CD1c-positive myeloid dendritic cell (primary cell): ENCODE measurements at regions not wholly inside any gene's neighbourhood (a gene's known extent, or its start where the extent isn't known, plus 50 kb on each side); places are given as distances from the start of the nearest gene placed in this dataset.

Experiments used
- DNase-seq: peaks from one replicate; pipeline ENCODE4 v3.0.0-alpha.2; 2016; ENCODE audit errors: extremely low spot score

GRCh38 chr13:73465617-73465971, 406.8 kb downstream of the KLF5 start:
- no peak for DNase-seq

DNA sequence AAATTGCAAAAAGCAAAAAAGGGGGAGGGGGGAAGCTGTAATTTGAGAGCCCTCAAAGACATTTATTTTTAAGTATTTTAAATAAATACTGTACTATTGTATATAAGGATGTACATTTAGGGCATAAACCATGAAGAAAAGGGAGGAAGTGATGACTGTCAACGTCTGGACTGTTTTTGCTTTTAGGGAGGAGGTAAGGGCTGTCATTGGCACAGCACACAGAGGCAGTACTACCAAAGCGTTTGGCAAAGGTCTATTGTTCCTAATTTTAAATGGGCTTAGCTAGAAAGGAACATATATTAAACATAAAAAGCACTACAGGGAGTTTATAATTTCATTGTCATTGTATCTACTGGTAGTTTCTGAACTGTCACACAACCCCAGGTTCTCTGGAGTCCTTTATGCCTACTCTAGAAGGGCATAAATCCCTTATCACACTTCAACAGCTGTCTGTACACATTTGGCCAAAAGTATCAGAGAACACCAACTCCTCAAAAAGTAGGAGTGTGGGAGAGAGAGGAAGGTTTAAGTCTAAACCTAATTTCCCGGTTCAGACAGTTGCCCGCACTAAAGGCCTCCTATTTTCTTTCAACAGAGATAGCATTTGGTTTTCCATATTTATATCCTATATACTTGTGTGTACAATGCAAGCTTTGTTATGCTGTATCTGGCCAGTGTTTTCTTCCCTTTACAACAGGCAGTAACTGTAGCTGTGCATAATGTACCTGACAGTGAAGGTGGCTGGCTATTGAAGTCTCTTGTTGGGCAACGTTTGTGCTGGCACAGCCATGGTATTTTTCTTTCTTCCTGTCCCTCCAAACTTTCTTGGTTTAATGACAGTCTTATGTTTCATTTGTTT, 406.2 kb downstream of the KLF5 start:
- DNase-seq = no peak

DNA sequence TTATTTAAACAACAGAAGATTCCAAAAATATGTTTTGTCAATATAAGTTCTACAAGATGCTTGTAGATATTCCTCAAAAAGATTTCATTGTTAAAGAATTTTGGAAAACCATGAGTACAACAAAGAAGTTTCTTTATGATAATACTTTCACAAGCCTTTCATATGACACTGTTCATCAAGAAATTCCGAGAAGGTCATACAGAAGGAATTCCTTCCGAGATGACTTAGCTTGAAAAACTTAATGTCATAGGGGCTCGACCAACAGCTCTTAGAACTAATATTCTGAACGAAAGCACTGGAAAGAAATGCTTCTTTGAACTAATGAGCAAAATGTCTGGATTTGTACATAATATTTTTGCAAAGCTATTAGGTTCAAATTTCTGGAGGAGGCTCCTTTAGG, 403.4 kb downstream of the KLF5 start:
- no peak for DNase-seq

DNA sequence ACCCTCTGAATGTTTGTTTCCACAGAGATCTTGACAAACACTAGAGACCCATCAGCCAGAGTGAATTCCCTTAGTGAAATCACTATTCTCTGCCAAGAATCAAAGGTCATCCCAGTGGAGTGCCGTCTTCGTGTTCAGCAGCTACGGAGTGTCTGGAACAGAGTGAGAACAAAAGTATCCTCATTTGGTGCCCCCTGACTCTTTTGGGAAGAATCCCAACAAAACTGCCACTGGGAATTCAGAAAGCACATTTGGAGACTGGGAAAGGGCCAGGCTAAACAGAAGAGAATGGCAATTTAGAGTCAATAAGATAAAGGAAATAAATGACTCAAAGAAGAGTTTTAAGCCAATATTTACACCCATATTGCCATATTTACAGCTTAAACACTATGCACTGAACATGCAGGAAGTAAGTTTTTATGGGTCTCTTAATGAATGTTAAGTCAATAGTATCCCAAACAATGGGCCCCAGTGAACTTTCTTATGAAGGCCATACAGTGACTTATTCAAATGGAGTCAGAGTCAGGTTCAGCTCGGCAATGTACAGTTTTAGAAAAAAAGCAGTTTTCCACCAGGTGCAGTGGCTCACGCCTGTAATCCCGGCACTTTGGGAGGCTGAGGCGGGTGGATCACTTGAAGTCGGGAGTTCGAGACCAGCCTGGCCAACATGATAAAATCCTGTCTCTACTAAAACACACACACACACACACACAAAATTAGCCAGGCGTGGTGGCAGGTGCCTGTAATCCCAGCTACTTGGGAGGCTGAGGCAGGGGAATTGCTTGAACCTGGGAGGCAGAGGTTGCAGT, 392.6 kb downstream of the KLF5 start:
- no peak for DNase-seq

GRCh38 chr13:73450583-73450982, 391.8 kb downstream of the KLF5 start:
- no peak for DNase-seq

DNA sequence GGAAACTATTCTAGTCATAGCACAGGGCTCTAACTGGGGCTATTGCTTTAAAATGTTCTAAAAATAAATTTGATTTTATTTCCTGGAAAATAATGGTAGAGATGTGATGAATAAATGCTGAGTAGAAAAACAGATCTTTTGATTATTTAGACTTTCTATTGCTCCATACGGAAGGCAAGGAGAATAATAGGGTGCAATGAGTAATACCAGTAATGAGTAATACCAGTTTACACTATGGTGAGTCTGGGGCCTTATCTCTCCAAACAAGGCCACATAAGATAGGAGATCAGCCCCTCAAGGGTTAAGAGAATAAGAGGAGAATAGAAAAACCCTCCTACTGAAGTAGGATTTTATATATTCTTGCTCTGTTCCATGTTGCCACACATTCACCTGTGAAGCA, 390.4 kb downstream of the KLF5 start:
- DNase-seq = no peak

DNA sequence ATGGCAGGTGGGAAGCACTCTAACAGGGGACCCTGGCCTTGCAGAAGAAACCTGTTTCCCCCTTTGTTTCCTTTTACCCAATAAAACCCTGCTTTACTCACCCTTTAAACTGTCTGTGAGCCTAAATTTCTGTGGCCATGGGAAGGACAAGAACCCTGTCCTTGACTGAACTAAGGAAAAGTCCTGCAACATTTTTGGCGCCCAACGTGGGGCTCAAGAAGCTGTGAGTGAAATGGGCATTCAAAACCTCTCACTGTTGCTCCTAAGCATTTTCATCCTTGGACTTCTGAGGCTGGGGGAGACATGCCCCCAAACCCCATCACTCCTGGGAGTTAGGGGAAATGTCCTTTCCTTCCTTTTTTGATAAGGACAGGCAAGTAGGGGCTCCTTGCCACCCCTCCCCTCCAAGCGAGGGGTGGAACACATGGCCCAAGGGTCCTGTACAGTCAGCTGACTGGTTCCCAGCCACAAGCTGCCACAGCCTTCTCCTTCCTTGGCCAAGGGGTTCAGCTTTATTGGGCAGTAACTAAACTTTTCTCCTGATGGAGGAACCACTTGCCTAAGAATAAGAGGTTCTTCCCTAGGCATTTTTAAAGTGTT, 381.6 kb downstream of the KLF5 start:
- DNase-seq = no peak

DNA sequence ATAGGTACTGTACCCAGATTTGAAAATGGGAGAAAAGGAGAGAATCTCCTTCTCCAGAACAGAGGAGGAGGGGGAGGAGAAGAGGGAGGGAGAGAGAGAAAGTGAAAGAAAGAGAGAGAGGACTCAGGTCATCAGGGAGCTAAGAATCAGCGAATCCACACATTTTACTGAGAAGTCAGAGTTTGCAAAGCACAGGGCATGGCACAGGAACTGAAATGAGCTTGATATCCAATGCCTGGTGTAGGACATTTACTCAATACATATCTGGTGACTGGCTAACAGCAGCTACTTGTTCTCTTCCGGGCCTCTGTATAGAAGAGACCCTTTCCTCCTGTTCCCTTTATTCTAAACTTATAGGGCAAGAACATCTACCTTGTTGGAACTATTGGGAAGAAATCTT, 375.1 kb downstream of the KLF5 start:
- no peak for DNase-seq

DNA sequence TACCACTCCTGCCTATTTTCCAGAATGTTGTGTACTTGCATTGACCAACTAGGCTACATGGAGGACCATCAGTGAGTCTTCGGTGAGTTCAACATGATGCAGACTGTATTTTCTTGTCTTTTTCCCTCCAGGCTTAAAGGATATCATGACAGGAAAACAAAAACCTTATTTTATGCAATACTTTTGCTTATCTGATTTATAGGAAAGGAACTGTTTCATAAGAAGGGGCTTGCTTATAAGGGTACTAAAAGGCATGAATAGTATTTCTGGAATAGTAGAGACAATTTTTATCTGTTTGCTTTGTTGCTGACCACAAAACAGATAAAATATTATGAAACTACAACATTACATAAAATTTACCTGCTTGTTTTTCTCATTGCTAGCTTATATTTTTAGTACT, 374.7 kb downstream of the KLF5 start:
- DNase-seq = no peak

DNA sequence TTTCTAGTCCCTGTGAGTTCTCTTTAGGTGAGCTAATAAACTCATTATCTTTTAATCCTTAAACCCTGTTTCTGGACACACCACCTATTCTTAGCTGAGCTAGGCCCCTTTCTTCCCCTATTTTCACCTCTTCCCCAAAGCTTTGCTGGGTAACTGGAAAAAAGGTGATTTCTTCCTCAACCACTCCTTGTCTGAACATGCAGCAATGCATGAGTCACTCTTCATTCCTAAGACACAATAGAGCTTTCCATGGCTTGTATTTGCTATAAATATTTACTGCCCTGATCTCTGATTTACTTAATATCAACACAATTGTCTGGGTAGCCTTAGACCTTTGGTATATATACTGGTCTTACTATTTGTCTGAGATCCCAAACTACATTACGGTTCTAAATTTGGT, 370.9 kb downstream of the KLF5 start:
- DNase-seq = no peak

DNA sequence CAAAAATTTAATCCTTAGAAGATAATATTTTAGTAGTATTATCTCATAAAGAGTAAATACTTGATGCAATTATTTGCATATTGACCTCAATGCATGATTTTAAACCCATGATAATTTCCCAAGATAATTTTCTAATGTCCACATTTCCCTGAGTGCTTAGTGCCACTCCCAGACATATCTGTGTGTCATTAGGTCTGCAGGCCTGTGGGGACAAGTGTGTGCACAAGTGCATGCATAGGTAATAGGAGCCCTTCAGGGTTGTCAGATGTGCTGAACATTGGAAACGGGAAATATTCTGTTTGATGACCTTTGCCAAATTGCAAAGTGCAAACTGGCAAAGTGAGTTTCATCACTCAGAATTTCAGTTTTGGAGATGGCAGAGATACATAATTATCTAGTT, 369.9 kb downstream of the KLF5 start:
- DNase-seq = no peak

DNA sequence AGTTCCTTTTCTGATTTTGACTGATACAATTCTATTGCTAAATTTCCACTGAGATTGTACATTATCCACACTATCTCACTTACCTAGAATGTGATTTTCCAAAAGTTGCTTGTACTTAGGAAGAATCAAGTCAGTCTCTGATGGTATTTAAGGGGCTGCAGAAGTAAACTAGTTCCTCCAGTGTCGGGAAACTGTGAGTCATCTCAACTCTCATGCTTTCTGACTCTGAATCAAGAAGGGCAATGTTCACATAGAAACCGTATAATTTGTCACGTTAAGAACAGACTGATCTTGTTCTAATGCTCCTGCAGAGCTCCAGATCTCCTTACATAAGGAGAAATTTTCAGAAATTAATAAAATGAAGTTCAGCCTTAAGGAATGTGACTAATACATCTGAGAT, 369.3 kb downstream of the KLF5 start:
- DNase-seq = no peak

GRCh38 chr13:73422973-73423372, 364.2 kb downstream of the KLF5 start:
- DNase-seq = no peak

DNA sequence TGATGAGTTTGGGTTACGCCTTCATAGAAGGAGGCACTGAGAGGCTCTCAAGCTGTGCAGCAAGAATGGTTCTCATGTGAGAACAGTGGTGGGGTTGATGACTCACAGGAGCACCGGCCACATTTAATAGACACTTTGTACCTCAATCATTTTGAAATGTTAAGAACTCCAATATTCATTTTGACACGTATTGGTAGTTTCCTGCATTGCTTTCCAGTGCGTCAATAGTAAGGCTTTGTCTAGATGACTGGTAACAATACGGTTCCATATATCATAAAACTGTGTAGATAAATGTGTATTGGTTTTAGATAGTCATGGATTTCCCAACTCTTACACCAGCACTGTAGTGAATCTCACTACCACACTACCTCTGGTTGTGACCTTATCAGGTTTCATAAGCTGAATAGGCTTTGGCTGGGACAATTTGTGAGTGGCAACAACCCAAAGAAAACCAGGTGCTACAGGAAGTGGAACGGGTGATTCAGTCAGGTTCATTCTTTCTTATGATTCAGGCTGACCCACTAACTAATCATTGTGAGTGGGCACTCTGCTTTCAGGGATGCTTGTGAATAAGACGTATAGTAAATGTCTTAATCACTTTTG, 362.6 kb downstream of the KLF5 start:
- no peak for DNase-seq

DNA sequence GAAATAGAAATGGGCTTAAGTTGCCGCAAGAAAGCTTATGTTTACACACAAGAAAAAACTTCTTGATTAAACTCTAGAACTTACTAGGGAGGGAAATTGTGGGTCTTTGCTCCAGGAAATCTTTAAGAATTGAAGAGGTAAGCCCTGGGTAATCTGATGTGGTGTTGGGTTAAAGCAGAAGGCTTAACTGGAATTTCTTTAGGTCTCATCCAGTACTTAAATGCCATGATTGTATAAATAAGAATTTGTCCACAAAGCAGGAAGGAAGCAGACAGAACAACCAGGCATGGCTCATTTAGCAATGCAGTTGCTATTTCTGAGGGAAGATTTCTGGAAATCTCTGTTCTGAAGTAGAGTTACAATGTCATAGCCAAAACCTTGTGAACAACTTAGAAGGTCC, 360.4 kb downstream of the KLF5 start:
- DNase-seq = no peak

DNA sequence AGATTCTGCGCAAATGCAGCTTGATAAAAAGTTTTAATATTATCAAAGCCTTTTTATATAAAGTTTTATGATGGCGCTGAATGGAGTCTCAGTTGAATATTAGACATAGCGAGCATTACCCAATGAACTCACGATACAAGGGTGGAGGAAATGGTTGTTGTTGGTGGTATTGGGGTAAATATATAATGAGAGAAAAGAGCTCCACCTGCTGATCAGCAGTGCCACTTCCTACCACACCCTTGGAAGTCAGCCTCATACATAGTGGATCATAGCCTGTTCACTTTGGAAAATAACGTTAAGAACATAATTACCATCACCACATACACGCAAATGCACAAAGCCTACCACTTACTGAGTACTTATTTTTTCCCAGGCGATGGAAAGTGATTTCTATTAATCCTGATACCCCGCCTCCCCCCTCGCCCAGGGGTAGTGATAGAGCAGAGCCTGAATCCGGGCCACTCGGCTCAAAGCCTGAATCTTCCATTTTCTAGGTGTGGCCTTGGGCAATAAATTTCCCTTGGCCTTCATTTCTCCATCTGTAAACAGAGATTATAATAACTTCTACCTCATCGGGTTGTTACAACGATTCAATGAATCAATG, 358.3 kb downstream of the KLF5 start:
- DNase-seq = no peak

- no peak for DNase-seq
Observed at GRCh38 chr13:73416093-73416492, 357.3 kb downstream of the KLF5 start.

- no peak for DNase-seq
Observed at GRCh38 chr13:73413656-73414055, 354.9 kb downstream of the KLF5 start.

DNA sequence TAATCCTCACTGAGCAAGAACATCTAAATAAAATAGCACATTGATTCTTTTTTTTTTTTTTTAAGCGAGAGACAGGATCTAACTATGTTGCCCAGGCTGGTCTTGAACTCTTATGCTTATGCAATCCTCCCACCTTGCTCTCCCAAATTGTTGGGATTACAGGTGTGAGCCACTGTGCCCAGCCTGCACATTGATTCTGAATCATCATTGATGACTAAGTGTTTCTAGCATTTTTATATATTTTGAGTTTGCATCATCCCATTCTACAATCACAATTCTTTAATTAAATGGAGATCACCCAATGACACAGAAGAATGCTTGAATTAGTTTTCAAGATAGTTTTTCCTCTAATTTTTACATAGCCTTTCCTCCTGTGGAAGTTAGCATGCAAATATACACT, 354.1 kb downstream of the KLF5 start:
- no peak for DNase-seq

DNA sequence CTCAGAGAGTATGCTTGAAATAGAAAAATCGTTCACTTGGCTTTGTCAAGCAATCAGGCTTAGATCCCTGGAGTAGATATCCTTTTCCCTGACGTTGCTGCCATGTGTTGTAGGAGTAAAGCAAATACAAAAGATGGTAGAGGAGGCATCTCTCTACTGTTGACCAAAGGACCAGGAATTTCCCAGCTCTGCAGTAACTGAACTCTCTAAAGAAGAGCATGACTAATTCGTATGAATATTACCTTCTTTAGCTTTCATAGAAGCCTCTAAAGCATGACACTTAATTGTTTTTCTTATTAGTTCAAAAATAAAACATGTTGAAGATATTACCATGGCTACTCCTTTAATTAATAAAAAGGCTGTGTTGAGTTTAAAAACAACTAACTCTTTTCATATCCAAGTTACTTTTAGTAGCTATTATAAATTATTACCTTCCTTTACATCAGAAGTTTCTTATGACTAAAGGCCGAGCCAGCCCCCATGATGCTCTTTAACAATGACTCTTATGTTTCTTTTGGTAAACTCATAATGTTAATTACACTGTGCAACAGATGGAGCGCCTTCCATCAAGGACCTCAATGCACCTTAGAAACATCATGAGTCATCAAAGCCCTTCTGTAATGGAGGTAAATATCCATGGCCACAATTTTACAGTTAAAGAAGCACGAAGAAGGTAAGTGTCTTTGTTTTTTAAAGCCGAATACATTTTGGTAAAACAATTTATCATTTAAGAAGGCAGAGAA, 352.4 kb downstream of the KLF5 start:
- DNase-seq = no peak

DNA sequence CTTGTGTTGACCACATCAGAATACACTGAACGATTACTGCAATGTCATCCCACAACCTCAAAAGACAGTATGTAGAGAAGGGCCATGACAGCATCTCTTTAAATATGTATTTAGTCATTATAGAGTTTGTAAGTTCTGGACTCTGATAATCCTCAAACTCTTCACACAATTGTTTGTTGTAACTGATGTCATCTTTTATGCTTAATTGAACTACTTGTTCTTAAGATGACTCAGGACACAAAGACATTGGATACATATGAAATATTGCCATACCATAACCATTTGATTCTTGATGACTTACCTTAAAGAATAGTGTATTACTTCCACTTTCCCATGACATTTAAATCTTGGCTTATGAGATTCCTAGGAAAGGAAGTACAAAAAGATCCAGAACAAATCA, 347.6 kb downstream of the KLF5 start:
- no peak for DNase-seq
